ENCODE measurements at regions not wholly inside any gene's neighbourhood (a gene's known extent, or its start where the extent isn't known, plus 50 kb on each side); places are given as distances from the start of the nearest gene placed in this dataset.
"Not testable (repeated sequence)": the region's sequence is repeated elsewhere in the genome, so short reads cannot be mapped to it uniquely, and the experiment has no call there.

- not testable (repeated sequence) for TF ChIP-seq CTCF (IDR thresholded peaks at IDR 0.05); POLR2AphosphoS5 (IDR thresholded peaks at IDR 0.05; ENCODE audit: insufficient read depth in 1 of 2, low read depth in 1 of 2)
Measured at GRCh38 chr9:135307919-135308318, 171.7 kb upstream of the PPP1R26 start.

Measured in vagina (tissue), 2 donors.